Ovary (tissue), 7 donors: ENCODE measurements at regions not wholly inside any gene's neighbourhood (a gene's known extent, or its start where the extent isn't known, plus 50 kb on each side); places are given as distances from the start of the nearest gene placed in this dataset.
"Not testable (repeated sequence)": the region's sequence is repeated elsewhere in the genome, so short reads cannot be mapped to it uniquely, and the experiment has no call there.

Source experiments
- DNase-seq, 5 donors: peaks; one replicate each; pipeline ENCODE4 v3.0.0-alpha.2; 2019 to 2020
- H3K27ac ChIP-seq, 2 donors: fragments of 200-600 bp; one replicate each; pipeline versions ENCODE4 v1.5.1 to v1.8.0; 2019 to 2022
- H3K27me3 ChIP-seq: fragments of 200-600 bp; one replicate; pipeline ENCODE4 v1.8.0; 2022
- H3K36me3 ChIP-seq: fragments of 200-600 bp; sonication (generic); one replicate; pipeline ENCODE4 v1.5.1; 2019
- H3K4me1 ChIP-seq: one replicate; pipeline ENCODE4 v1.8.1; 2013; ENCODE audit warnings: mild to moderate bottlenecking, moderate library complexity; ENCODE audit not compliant: insufficient read depth
- H3K4me3 ChIP-seq: fragments of 200-600 bp; sonication (generic); one replicate; pipeline ENCODE4 v1.5.1; 2017
- H3K9me3 ChIP-seq, 2 donors: fragments of 200-600 bp in 1 of 2; sonication (generic) in 1 of 2; one replicate each; pipeline versions ENCODE4 v1.5.1 to v1.8.1; 2013 to 2019; ENCODE audit warnings: mild to moderate bottlenecking in 1 of 2, moderate library complexity in 1 of 2
- EP300 ChIP-seq: sonication (generic); formaldehyde crosslinking; IDR thresholded peaks from one replicate; pipeline ENCODE4 v1.6.1; 2017; ENCODE audit warnings: antibody characterized with exemption
- POLR2A ChIP-seq: fragments of 450-650 bp; IDR thresholded peaks from one replicate; pipeline ENCODE4 v1.6.1; 2017; ENCODE audit warnings: antibody characterized with exemption, mild to moderate bottlenecking, moderate library complexity
- WGBS, 3 donors: extraction: QIAGEN DNeasy Blood & Tissue Kit in 1 of 3; methylation state at CpG; one replicate each; pipeline versions ENCODE4 v1.1.5 to v1.1.7; 2013 to 2017; 5-methylcytosine and 5-hydroxymethylcytosine counted together
- intact Hi-C, 4 donors: fragments of 100-400 bp; cut with DNase I; formaldehyde crosslinking; loops; one replicate each; pipeline versions ENCODE4 v1.11.0 to v1.15.1; 2022 to 2023
- TF ChIP-seq, protein P1 (sequence below), 3 donors: fragments of 450-650 bp in 2 of 3; fragments of 200-600 bp in 1 of 3; IDR thresholded peaks; one replicate each; pipeline versions ENCODE4 v1.5.1 to v1.8.0; 2016 to 2022; ENCODE audit warnings: antibody characterized with exemption in 3 of 3, mild to moderate bottlenecking in 1 of 3
- donor health status: DM: no; HTN: no; CAD: no; lungs with moderate emphysema.
- donor health status: DM: no; HTN: no; CAD: no.
- donor health status: Bipolar disorder and iron deficiency.
- donor health status: DM: no; HTN: no; CAD: no.
- donor health status: DM: yes; HTN: yes; CAD: no.

DNA sequence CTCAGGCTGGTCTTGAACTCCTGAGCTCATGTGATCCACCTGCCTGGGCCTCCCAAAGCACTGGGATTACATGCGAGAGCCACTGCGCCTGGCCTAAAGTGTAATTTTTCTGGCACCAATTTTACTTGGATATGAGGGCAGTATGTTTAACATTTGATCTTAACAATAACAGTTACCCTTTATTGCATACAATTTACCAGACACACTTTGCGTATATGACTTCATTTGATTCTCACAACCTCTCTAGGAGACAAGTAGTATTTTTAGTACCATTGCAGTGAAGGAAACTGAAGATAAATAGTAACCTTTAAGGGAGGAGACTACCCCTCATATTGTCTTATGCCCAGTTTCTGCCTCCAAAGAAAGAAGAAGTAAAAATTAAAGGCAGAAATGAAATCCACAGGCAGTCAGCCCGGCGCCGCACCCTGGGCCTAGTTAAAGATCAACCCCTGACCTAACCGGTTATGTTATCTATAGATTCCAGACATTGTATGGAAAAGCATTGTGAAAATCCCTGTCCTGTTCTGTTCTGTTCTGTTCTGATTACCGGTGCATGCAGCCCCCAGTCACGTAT lies 54.0 kb downstream of the CYP26A1 start:
- intact Hi-C loops: not testable (repeated sequence)
- WGBS, 3 donors: 96 to 97% (median 97%) methylated on average over 9 of the region's 9 CpGs

DNA sequence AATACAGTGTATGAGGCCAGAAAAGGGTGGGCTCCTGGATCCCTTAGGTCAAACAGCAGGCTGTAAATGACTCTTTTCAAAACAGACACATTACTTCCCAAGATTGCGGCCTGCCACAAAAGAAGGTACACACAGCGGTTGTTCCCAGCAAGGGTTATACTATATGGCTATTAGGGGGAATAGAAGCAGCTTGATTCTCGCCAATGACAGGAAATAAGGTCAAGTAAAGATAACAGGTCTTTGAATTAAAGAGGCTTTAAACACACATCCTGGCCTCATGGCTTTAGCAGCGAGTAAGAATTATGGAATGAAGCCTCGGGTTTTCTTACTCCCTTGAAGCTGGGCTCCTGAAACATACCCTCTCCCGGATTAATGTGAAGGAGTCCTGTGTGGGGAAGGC lies 58.3 kb downstream of the CYP26A1 start:
- TF ChIP-seq, protein P1, sequence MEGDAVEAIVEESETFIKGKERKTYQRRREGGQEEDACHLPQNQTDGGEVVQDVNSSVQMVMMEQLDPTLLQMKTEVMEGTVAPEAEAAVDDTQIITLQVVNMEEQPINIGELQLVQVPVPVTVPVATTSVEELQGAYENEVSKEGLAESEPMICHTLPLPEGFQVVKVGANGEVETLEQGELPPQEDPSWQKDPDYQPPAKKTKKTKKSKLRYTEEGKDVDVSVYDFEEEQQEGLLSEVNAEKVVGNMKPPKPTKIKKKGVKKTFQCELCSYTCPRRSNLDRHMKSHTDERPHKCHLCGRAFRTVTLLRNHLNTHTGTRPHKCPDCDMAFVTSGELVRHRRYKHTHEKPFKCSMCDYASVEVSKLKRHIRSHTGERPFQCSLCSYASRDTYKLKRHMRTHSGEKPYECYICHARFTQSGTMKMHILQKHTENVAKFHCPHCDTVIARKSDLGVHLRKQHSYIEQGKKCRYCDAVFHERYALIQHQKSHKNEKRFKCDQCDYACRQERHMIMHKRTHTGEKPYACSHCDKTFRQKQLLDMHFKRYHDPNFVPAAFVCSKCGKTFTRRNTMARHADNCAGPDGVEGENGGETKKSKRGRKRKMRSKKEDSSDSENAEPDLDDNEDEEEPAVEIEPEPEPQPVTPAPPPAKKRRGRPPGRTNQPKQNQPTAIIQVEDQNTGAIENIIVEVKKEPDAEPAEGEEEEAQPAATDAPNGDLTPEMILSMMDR (IDR thresholded peaks at IDR 0.05): no peak
- TF ChIP-seq POLR2A (no peak), EP300 (no peak)
- no peak overlapping the region for H3K27ac ChIP-seq
- H3K4me1 ChIP-seq: no peaks in the 10 kb centered on the region
- no peak for DNase-seq
- no peaks in the 10 kb centered on the region for H3K9me3 ChIP-seq
- H3K4me3 ChIP-seq: no peak overlapping the region
- no peaks in the 10 kb centered on the region for H3K36me3 ChIP-seq
- WGBS, 3 donors: 53 to 68% (median 65%) methylated on average over 6 of the region's 6 CpGs
- intact Hi-C loops: no loop called here
- H3K27me3 ChIP-seq: no peaks in the 10 kb centered on the region

More for the DNA sequence above, 54.0 kb downstream of the CYP26A1 start:
- H3K27ac ChIP-seq, H3K4me1 ChIP-seq, H3K4me3 ChIP-seq, H3K9me3 ChIP-seq, DNase-seq, H3K36me3 ChIP-seq, H3K27me3 ChIP-seq: not testable (repeated sequence)

DNA sequence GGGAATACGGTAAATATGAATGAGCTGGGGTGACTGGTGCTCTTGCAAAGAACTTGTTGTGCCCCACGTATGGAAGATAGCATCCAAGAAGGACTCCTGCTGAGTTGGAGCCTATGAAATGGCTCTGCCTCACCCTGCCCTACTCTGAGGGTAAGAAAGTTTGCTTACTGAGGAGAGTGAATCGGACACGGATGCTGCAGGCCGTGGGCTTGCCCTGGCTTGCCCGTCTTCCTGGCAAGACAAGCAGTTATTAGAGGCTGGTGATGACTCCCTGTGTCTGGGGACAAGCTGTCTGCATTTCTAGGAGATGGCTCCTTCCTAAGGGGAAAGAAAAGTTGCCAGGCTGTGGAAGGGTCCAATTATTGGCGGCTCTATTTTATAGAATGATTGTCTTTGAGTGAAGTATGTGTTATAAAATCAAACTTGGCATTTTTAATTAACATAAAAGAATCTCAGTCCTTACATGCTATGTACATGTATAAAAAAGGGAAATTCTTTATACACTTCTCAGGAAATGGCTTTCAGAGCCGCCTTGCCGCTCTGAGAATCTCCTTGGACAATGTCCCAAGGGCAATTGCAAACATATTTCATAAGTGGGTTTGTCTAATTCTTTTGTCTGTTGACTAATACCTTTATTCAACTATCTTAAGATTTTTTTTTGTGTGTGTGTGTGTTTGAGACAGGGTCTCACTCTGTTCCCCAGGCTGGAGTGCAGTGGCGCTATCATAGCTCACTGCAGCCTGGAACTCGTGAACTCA lies 64.6 kb downstream of the CYP26A1 start:
- no peak for DNase-seq
- Histone ChIP-seq H3K27me3 (no peaks in the 10 kb centered on the region), H3K4me3 (no peak overlapping the region), H3K4me1 (no peaks in the 10 kb centered on the region), H3K27ac (no peak overlapping the region), H3K36me3 (no peaks in the 10 kb centered on the region), H3K9me3 (no peaks in the 10 kb centered on the region)
- intact Hi-C loops: no loop called here
- 74 to 80% (median 79%) methylated on average over 11 of the region's 11 CpGs for WGBS, 3 donors
- TF ChIP-seq, protein P1 (IDR thresholded peaks at IDR 0.05): no peak
- TF ChIP-seq POLR2A (no peak), EP300 (no peak)

DNA sequence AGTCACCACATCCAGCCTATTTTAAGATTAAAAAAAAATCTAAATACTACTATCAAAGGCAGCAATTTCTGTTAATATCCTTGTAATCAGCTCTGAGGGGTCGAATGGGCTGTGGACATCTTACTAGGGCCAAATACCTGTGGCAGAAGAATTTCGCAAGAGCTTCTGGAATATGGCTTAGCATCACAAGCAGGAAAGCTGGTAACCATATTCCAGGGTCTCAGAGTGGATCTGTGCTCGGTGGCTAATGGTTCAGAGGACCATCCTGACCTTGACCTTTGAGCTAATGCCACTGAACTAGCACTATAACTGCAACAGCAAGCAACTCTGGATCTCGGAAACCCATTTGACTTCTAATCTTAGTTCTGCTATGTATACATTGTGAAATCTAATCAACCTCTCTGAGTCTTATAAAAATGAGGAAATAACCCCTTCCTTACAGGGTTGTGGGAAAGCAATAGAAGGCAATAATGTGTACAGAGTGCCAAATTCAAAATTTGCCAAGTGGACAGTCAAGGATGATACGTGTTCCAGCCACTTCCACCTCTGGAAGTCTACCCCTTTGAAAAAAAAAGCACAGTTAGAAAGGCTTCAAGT lies 65.5 kb downstream of the CYP26A1 start:
- Histone ChIP-seq H3K4me3 (no peak overlapping the region), H3K27me3 (no peaks in the 10 kb centered on the region), H3K36me3 (no peaks in the 10 kb centered on the region), H3K27ac (no peak overlapping the region), H3K4me1 (no peaks in the 10 kb centered on the region), H3K9me3 (no peaks in the 10 kb centered on the region)
- intact Hi-C loops: no loop called here
- 59 to 76% (median 69%) methylated on average over 5 of the region's 5 CpGs for WGBS, 3 donors
- no peak for TF ChIP-seq EP300
- TF ChIP-seq, protein P1 (IDR thresholded peaks at IDR 0.05): no peak
- DNase-seq: no peak

DNA sequence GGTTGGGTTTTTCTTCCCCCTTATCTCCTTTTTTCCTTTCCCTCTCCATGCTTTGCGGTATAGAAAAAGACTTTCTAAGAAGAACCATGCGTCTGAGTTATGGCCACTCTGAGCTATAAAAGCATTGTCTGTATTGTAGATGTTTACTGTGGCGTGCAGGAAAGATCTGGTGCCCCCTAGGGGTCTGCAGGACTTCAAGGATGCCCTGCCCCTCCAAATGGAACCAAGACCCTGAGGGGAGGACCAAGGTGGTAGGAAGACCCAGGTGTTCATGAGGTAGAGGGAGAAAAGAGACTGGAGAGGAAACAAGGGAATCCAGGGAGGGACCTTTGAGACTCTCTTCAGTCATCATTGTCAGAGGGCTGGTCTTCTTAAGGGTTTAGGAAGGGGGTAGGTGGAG lies 68.8 kb downstream of the CYP26A1 start:
- TF ChIP-seq POLR2A: no peak
- no peak for TF ChIP-seq EP300
- TF ChIP-seq, protein P1 (IDR thresholded peaks at IDR 0.05): no peak
- DNase-seq: no peak
- Histone ChIP-seq H3K9me3 (no peaks in the 10 kb centered on the region), H3K4me1 (no peaks in the 10 kb centered on the region), H3K4me3 (no peak overlapping the region), H3K27me3 (no peaks in the 10 kb centered on the region), H3K27ac (no peak overlapping the region), H3K36me3 (no peaks in the 10 kb centered on the region)
- WGBS, 3 donors: 86 to 93% (median 90%) methylated on average over 3 of the region's 3 CpGs
- intact Hi-C loops: no loop called here
